Sigmoid colon (tissue), 6 donors: ENCODE measurements at regions not wholly inside any gene's neighbourhood (a gene's known extent, or its start where the extent isn't known, plus 50 kb on each side); places are given as distances from the start of the nearest gene placed in this dataset.

Source experiments
- DNase-seq: peaks from one replicate; pipeline ENCODE4 v3.0.0-alpha.2; 2019
- H3K27ac ChIP-seq, 4 donors: fragments of 200-600 bp; sonication (generic); one replicate each; pipeline ENCODE4 v1.5.1; 2016 to 2019; ENCODE audit warnings: mild to moderate bottlenecking in 1 of 4
- H3K27me3 ChIP-seq, 3 donors: fragments of 200-600 bp; sonication (generic); one replicate each; pipeline ENCODE4 v1.5.1; 2019; ENCODE audit warnings: mild to moderate bottlenecking in 1 of 3
- H3K36me3 ChIP-seq, 4 donors: fragments of 200-600 bp; sonication (generic); one replicate each; pipeline ENCODE4 v1.5.1; 2016 to 2019
- H3K4me1 ChIP-seq, 4 donors: fragments of 200-600 bp; sonication (generic); one replicate each; pipeline ENCODE4 v1.5.1; 2017 to 2019
- H3K4me3 ChIP-seq, 4 donors: fragments of 200-600 bp; sonication (generic); one replicate each; pipeline ENCODE4 v1.5.1; 2017 to 2019; ENCODE audit warnings: mild to moderate bottlenecking in 2 of 4, moderate library complexity in 1 of 4
- H3K9me3 ChIP-seq, 4 donors: fragments of 200-600 bp in 3 of 4; sonication (generic) in 3 of 4; one replicate each; pipeline versions ENCODE4 v1.5.1 to v1.6.1; 2013 to 2019
- CTCF ChIP-seq, 4 experiments: fragments of 450-650 bp in 3 of 4; fragments of 200-600 bp in 1 of 4; IDR thresholded peaks; one replicate each; pipeline ENCODE4 v1.5.1; 2016 to 2019; ENCODE audit warnings: antibody characterized with exemption in 4 of 4, mild to moderate bottlenecking in 3 of 4, moderate library complexity in 2 of 4
- EP300 ChIP-seq, 4 donors: sonication (generic); formaldehyde crosslinking; IDR thresholded peaks; one replicate each; pipeline ENCODE4 v1.6.1; 2017; ENCODE audit warnings: antibody characterized with exemption in 4 of 4
- POLR2A ChIP-seq, 2 donors: fragments of 450-650 bp; IDR thresholded peaks; one replicate each; pipeline ENCODE4 v1.6.1; 2016; ENCODE audit warnings: antibody characterized with exemption in 2 of 2, mild to moderate bottlenecking in 2 of 2, moderate library complexity in 2 of 2
- POLR2AphosphoS5 ChIP-seq, 4 donors: sonication (generic); formaldehyde crosslinking; IDR thresholded peaks; one replicate each; pipeline ENCODE4 v1.6.1; 2017; ENCODE audit warnings: antibody characterized with exemption in 4 of 4
- WGBS, 2 donors: extraction: QIAGEN DNeasy Blood & Tissue Kit; methylation state at CpG; one replicate each; pipeline ENCODE4 v1.1.7; 2013; 5-methylcytosine and 5-hydroxymethylcytosine counted together
- intact Hi-C: fragments of 100-400 bp; cut with DNase I; formaldehyde crosslinking; loops from one replicate; pipeline ENCODE4 v1.15.1; 2023
- donor health status: healthy with polysubstance abuse.
- donor health status: healthy.

- Histone ChIP-seq H3K4me1 (no peaks in the 10 kb centered on the region), H3K9me3 (no peaks in the 10 kb centered on the region), H3K27ac (no peak overlapping the region), H3K4me3 (no peak overlapping the region), H3K27me3 (no peaks in the 10 kb centered on the region), H3K36me3 (no peaks in the 10 kb centered on the region)
- intact Hi-C loops = no loop called here
- DNase-seq = no peak
- TF ChIP-seq EP300 (IDR thresholded peaks at IDR 0.05) (no peak), POLR2AphosphoS5 (IDR thresholded peaks at IDR 0.05) (no peak), POLR2A (IDR thresholded peaks at IDR 0.05) (no peak), CTCF (IDR thresholded peaks at IDR 0.05) (no peak)
- 93 to 96% methylated on average over 13 of the region's 13 CpGs for WGBS, 2 donors
Measured at GRCh38 chr3:72573051-72573450, 275.2 kb downstream of the SHQ1 start.

- Histone ChIP-seq H3K9me3 (no peaks in the 10 kb centered on the region), H3K36me3 (no peaks in the 10 kb centered on the region), H3K4me3 (no peak overlapping the region), H3K27me3 (no peaks in the 10 kb centered on the region), H3K4me1 (no peaks in the 10 kb centered on the region), H3K27ac (no peak overlapping the region)
- DNase-seq = no peak
- 92 to 93% methylated on average over 19 of the region's 19 CpGs for whole genome bisulfite sequencing, 2 donors
- intact Hi-C loops = no loop called here
- TF ChIP-seq POLR2A (IDR thresholded peaks at IDR 0.05) (no peak), CTCF (IDR thresholded peaks at IDR 0.05) (no peak), EP300 (IDR thresholded peaks at IDR 0.05) (no peak)
Measured at GRCh38 chr3:72572489-72573007, 275.7 kb downstream of the SHQ1 start.

GRCh38 chr3:72571638-72572114 is 276.6 kb downstream of the SHQ1 start:
- H3K4me1 ChIP-seq = no peaks in the 10 kb centered on the region
- 83 to 86% methylated on average over 13 of the region's 13 CpGs for WGBS, 2 donors
- H3K27me3 ChIP-seq = no peaks in the 10 kb centered on the region
- H3K9me3 ChIP-seq = no peaks in the 10 kb centered on the region
- no peaks in the 10 kb centered on the region for H3K36me3 ChIP-seq
- no peak for DNase-seq
- H3K27ac ChIP-seq = no peak overlapping the region
- intact Hi-C loops = no loop called here
- no peak overlapping the region for H3K4me3 ChIP-seq
- no peak for TF ChIP-seq CTCF (IDR thresholded peaks at IDR 0.05)
- TF ChIP-seq EP300 (IDR thresholded peaks at IDR 0.05) = no peak
- no peak for TF ChIP-seq POLR2AphosphoS5 (IDR thresholded peaks at IDR 0.05)
- no peak for TF ChIP-seq POLR2A (IDR thresholded peaks at IDR 0.05)

GRCh38 chr3:72571052-72571451 is 277.2 kb downstream of the SHQ1 start:
- WGBS, 2 donors = 76 to 89% methylated on average over 3 of the region's 3 CpGs
- Histone ChIP-seq H3K36me3 (no peaks in the 10 kb centered on the region), H3K4me3 (no peak overlapping the region), H3K27ac (no peak overlapping the region), H3K27me3 (no peaks in the 10 kb centered on the region), H3K4me1 (no peaks in the 10 kb centered on the region), H3K9me3 (no peaks in the 10 kb centered on the region)
- TF ChIP-seq POLR2A (IDR thresholded peaks at IDR 0.05) (no peak), CTCF (IDR thresholded peaks at IDR 0.05) (no peak), POLR2AphosphoS5 (IDR thresholded peaks at IDR 0.05) (no peak)
- intact Hi-C loops = no loop called here
- DNase-seq = no peak

- Histone ChIP-seq H3K4me3 (no peak overlapping the region), H3K27me3 (no peaks in the 10 kb centered on the region), H3K4me1 (no peaks in the 10 kb centered on the region), H3K9me3 (no peaks in the 10 kb centered on the region), H3K27ac (no peak overlapping the region), H3K36me3 (no peaks in the 10 kb centered on the region)
- 46 to 82% methylated on average over 10 of the region's 10 CpGs for WGBS, 2 donors
- no peak for DNase-seq
- no peak for TF ChIP-seq POLR2AphosphoS5 (IDR thresholded peaks at IDR 0.05)
- intact Hi-C loops = no loop called here
Measured at GRCh38 chr3:72569754-72570440, 278.3 kb downstream of the SHQ1 start.
